IMR-90 (cell line): ENCODE measurements at regions not wholly inside any gene's neighbourhood (a gene's known extent, or its start where the extent isn't known, plus 50 kb on each side); places are given as distances from the start of the nearest gene placed in this dataset.

ENCODE experiments used
- ATAC-seq: fragments of 200-7000 bp; cut with Tn5 transposase; 2 replicates; pipeline ENCODE4 v1.9.1; 2020; ENCODE audit warnings: low read depth, mild to moderate bottlenecking, moderate library complexity
- BruUV-seq: library from RNA; stranded (reverse); fragments of 400-500 nt; replicated peaks from 2 replicates; lab custom pipeline; 2021; lab: Mats Ljungman, UMichigan
- CTCF ChIA-PET: fragments of 300-600 bp; formaldehyde crosslinking; extraction: SDS; loops from one replicate; lab custom pipeline; 2021; ENCODE audit warnings: antibody characterized with exemption; lab: Yijun Ruan, JAX
- POLR2A ChIA-PET: fragments of 300-600 bp; sonication (Branson Sonifier 250); formaldehyde crosslinking; loops from one replicate; lab custom pipeline; 2022; ENCODE audit warnings: antibody characterized with exemption; ENCODE audit not compliant: unreplicated experiment; lab: Charles Lee
- DNase-seq: peaks from one replicate; pipeline ENCODE4 v3.0.0; 2013
- H2AFZ ChIP-seq: replicated peaks from 2 replicates; pipeline ENCODE3; 2013; ENCODE audit warnings: low read length, mild to moderate bottlenecking; ENCODE audit not compliant: poor library complexity
- H2AK5ac ChIP-seq: 2 replicates; pipeline ENCODE4 v1.6.1; 2013; ENCODE audit warnings: low read depth, low read length, inconsistent platforms
- H2AK9ac ChIP-seq: replicated peaks from 2 replicates; pipeline ENCODE3; 2013; ENCODE audit warnings: mild to moderate bottlenecking, low read depth, low read length, moderate library complexity; ENCODE audit not compliant: poor library complexity
- H2BK120ac ChIP-seq: 2 replicates; pipeline ENCODE4 v1.6.1; 2013; ENCODE audit warnings: low read depth, low read length, inconsistent platforms
- H2BK15ac ChIP-seq: 3 replicates; pipeline ENCODE4 v1.6.1; 2013; ENCODE audit warnings: low read depth, low read length, inconsistent platforms
- H2BK20ac ChIP-seq: 2 replicates; pipeline ENCODE4 v1.6.1; 2013; ENCODE audit warnings: low read depth, mild to moderate bottlenecking, inconsistent platforms, low read length, moderate library complexity
- H2BK5ac ChIP-seq: 2 replicates; pipeline ENCODE4 v1.6.1; 2013; ENCODE audit warnings: mild to moderate bottlenecking, low read depth, low read length, inconsistent platforms; ENCODE audit not compliant: poor library complexity, severe bottlenecking
- H3K14ac ChIP-seq: replicated peaks from 2 replicates; pipeline ENCODE4 v1.6.1; 2013; ENCODE audit warnings: low read depth, low read length, inconsistent platforms
- H3K18ac ChIP-seq: 2 replicates; pipeline ENCODE4 v1.6.1; 2013; ENCODE audit warnings: low read depth, low read length, control low read depth
- H3K23ac ChIP-seq: 2 replicates; pipeline ENCODE4 v1.6.1; 2013; ENCODE audit warnings: low read depth, low read length, inconsistent platforms
- H3K27ac ChIP-seq: 2 replicates; pipeline ENCODE4 v1.5.1; 2013; ENCODE audit warnings: mild to moderate bottlenecking, control low read depth, low read length; ENCODE audit not compliant: insufficient read depth
- H3K27me3 ChIP-seq: 2 replicates; pipeline ENCODE4 v1.6.1; 2013; ENCODE audit warnings: low read length; ENCODE audit not compliant: control insufficient read depth, insufficient read depth
- H3K36me3 ChIP-seq: 2 replicates; pipeline ENCODE4 v1.6.1; 2013; ENCODE audit warnings: low read length, mixed read lengths; ENCODE audit not compliant: control insufficient read depth, insufficient read depth
- H3K4ac ChIP-seq: 2 replicates; pipeline ENCODE4 v1.6.1; 2013; ENCODE audit warnings: low read depth, low read length, inconsistent platforms
- H3K4me1 ChIP-seq: 2 replicates; pipeline ENCODE4 v1.6.1; 2013; ENCODE audit warnings: low read length, mixed read lengths; ENCODE audit not compliant: control insufficient read depth, insufficient read depth
- H3K4me2 ChIP-seq: 2 replicates; pipeline ENCODE4 v1.6.1; 2013; ENCODE audit warnings: low read depth, mild to moderate bottlenecking, control low read depth, low read length, moderate library complexity
- H3K4me3 ChIP-seq: 2 replicates; pipeline ENCODE4 v1.5.1; 2013; ENCODE audit warnings: low read depth, mild to moderate bottlenecking, control low read depth, low read length, moderate library complexity; ENCODE audit not compliant: insufficient read depth
- H3K56ac ChIP-seq: 2 replicates; pipeline ENCODE4 v1.6.1; 2013; ENCODE audit warnings: low read length, inconsistent platforms; ENCODE audit not compliant: insufficient read depth; ENCODE audit errors: extremely low read depth
- H3K79me1 ChIP-seq, 2 experiments: 2 replicates each; pipeline ENCODE4 v1.6.1; 2013; ENCODE audit warnings: low read length in 2 of 2, inconsistent platforms in 1 of 2, low read depth in 1 of 2
- H3K9ac ChIP-seq: 2 replicates; pipeline ENCODE4 v1.6.1; 2013; ENCODE audit warnings: low read depth, low read length, control low read depth
- H3K9me1 ChIP-seq: 2 replicates; pipeline ENCODE4 v1.6.1; 2013; ENCODE audit warnings: low read length, inconsistent platforms; ENCODE audit not compliant: insufficient read depth
- H3K9me3 ChIP-seq: 2 replicates; pipeline ENCODE4 v1.6.1; 2013; ENCODE audit warnings: low read length; ENCODE audit not compliant: control insufficient read depth, insufficient read depth
- H4K20me1 ChIP-seq: 2 replicates; pipeline ENCODE4 v1.6.1; 2013; ENCODE audit warnings: low read length, inconsistent platforms; ENCODE audit not compliant: insufficient read depth
- H4K5ac ChIP-seq: 2 replicates; pipeline ENCODE4 v1.6.1; 2013; ENCODE audit warnings: mild to moderate bottlenecking, low read depth, low read length, control low read depth
- H4K8ac ChIP-seq, 2 experiments: 2 replicates each; pipeline ENCODE4 v1.6.1; 2013; ENCODE audit warnings: low read depth in 2 of 2, low read length in 2 of 2, control low read depth in 1 of 2, inconsistent platforms in 1 of 2
- H4K91ac ChIP-seq: 2 replicates; pipeline ENCODE4 v1.6.1; 2013; ENCODE audit warnings: low read depth, low read length, inconsistent platforms; ENCODE audit not compliant: insufficient read depth
- CEBPB ChIP-seq: IDR thresholded peaks from 2 replicates; pipeline ENCODE4 v1.6.1; 2012; ENCODE audit warnings: low read depth, low read length, improper control_type of control experiment
- FOS ChIP-seq: fragments of 150-350 bp; IDR thresholded peaks from 2 replicates; pipeline ENCODE4 v1.6.1; 2016; ENCODE audit warnings: low read depth, low read length
- MAFK ChIP-seq: IDR thresholded peaks from 2 replicates; pipeline ENCODE4 v1.6.1; 2012; ENCODE audit warnings: low read depth, low read length, improper control_type of control experiment
- MXI1 ChIP-seq: IDR thresholded peaks from 2 replicates; pipeline ENCODE4 v1.6.1; 2012; ENCODE audit warnings: low read depth, mild to moderate bottlenecking, low read length, moderate library complexity, borderline replicate concordance
- NFE2L2 ChIP-seq: fragments of 150-350 bp; IDR thresholded peaks from 2 replicates; pipeline ENCODE4 v1.6.1; 2016; ENCODE audit warnings: low read depth, mild to moderate bottlenecking, low read length
- POLR2A ChIP-seq: IDR thresholded peaks from 2 replicates; pipeline ENCODE4 v1.6.1; 2012; ENCODE audit warnings: mild to moderate bottlenecking, low read depth, low read length
- RAD21 ChIP-seq: IDR thresholded peaks from 2 replicates; pipeline ENCODE4 v1.6.1; 2012; ENCODE audit warnings: low read length, improper control_type of control experiment
- RCOR1 ChIP-seq: IDR thresholded peaks from 2 replicates; pipeline ENCODE4 v1.6.1; 2012; ENCODE audit warnings: mild to moderate bottlenecking, low read length, improper control_type of control experiment; ENCODE audit not compliant: insufficient replicate concordance
- WGBS, 2 experiments: methylation state at CpG; one replicate each; pipeline versions ENCODE4 v1.1.5 to v1.1.7; 2013; ENCODE audit warnings: missing lambda C conversion rate in 2 of 2; ENCODE audit not compliant: insufficient read length in 1 of 2; ENCODE audit errors: extremely low coverage in 2 of 2; 5-methylcytosine and 5-hydroxymethylcytosine counted together
- dilution Hi-C: fragments of 300-500 bp; cut with HindIII; formaldehyde crosslinking; loops from one replicate; pipeline ENCODE4 v1.14.3; 2018; ENCODE audit warnings: low sequenced_read_pairs; ENCODE audit not compliant: unreplicated experiment
- in situ Hi-C: fragments of 300-500 bp; cut with MboI; formaldehyde crosslinking; loops from 3 replicates; pipeline ENCODE4 v1.14.3; 2019; ENCODE audit warnings: low sequenced_read_pairs, inconsistent platforms, mixed read lengths
- intact Hi-C: fragments of 100-400 bp; cut with micrococcal nuclease; formaldehyde crosslinking; loops from 2 replicates; pipeline ENCODE4 v1.10.0; 2022
- TF ChIP-seq, protein P1 (sequence below): conservative IDR thresholded peaks from 2 replicates; pipeline ENCODE4 v1.5.1; 2012; ENCODE audit warnings: mild to moderate bottlenecking, low read depth, low read length, improper control_type of control experiment

DNA sequence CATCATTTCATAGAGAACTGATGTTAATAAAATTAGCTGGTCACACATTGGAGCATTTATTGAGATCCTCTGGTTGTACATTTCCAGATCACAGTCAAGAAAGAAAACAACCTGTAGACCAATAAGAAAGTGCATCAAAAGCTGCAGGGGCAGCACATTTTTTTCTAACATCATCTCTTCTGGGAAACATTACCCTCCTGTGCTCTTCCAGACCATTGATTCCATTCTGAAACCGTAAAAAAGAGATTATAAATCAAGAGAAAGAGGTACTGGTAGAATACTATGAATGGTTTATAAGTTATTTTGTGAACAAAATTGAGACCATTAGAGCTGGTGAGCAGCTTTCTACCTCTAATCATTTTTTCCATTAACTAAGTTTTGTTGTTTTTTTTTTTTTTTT, 1548.2 kb upstream of the CELF4 start:
- Histone ChIP-seq H3K27ac (no peak overlapping the region), H3K79me1 (no peaks in the 10 kb centered on the region), H3K14ac (no peak overlapping the region), H3K9ac (no peak overlapping the region), H3K4me1 (no peaks in the 10 kb centered on the region), H3K36me3 (no peaks in the 10 kb centered on the region), H3K4ac (no peak overlapping the region), H3K27me3 (no peaks in the 10 kb centered on the region), H3K18ac (no peak overlapping the region), H2AK9ac (no peak overlapping the region), H3K9me1 (no peaks in the 10 kb centered on the region), H2AK5ac (no peak overlapping the region), H2BK20ac (no peak overlapping the region), H2BK5ac (no peak overlapping the region), H3K4me3 (no peak overlapping the region), H3K4me2 (no peak overlapping the region), H3K56ac (no peak overlapping the region), H2AFZ (no peak overlapping the region), H3K23ac (no peak overlapping the region), H4K91ac (no peak overlapping the region), H3K9me3 (no peaks in the 10 kb centered on the region), H2BK120ac (no peak overlapping the region), H4K5ac (no peak overlapping the region), H4K20me1 (no peaks in the 10 kb centered on the region), H2BK15ac (no peak overlapping the region), H4K8ac (no peak overlapping the region)
- POLR2A ChIA-PET, result no interaction called here
- dilution Hi-C loops, result no loop called here
- in situ Hi-C loops, result no loop called here
- no peak for TF ChIP-seq MXI1
- no peak for TF ChIP-seq FOS
- no peak for TF ChIP-seq MAFK
- TF ChIP-seq RCOR1, result no peak
- TF ChIP-seq POLR2A, result no peak
- no peak for TF ChIP-seq NFE2L2
- no peak for TF ChIP-seq RAD21
- TF ChIP-seq, protein P1, sequence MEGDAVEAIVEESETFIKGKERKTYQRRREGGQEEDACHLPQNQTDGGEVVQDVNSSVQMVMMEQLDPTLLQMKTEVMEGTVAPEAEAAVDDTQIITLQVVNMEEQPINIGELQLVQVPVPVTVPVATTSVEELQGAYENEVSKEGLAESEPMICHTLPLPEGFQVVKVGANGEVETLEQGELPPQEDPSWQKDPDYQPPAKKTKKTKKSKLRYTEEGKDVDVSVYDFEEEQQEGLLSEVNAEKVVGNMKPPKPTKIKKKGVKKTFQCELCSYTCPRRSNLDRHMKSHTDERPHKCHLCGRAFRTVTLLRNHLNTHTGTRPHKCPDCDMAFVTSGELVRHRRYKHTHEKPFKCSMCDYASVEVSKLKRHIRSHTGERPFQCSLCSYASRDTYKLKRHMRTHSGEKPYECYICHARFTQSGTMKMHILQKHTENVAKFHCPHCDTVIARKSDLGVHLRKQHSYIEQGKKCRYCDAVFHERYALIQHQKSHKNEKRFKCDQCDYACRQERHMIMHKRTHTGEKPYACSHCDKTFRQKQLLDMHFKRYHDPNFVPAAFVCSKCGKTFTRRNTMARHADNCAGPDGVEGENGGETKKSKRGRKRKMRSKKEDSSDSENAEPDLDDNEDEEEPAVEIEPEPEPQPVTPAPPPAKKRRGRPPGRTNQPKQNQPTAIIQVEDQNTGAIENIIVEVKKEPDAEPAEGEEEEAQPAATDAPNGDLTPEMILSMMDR, result no peak
- TF ChIP-seq CEBPB, result no peak
- ATAC-seq (no peak), DNase-seq (no peak)
- intact Hi-C loops, result no loop called here
- no TSS peak for BruUV-seq
- CTCF ChIA-PET, result no interaction called here
- WGBS, 2 experiments, result no CpG with 5 or more reads among the region's 1 CpG
